Activated effector memory CD4-positive, alpha-beta T cell treated with Interleukin-2 at 50 U/mL for 16 hours (primary cell): ENCODE measurements at regions not wholly inside any gene's neighbourhood (a gene's known extent, or its start where the extent isn't known, plus 50 kb on each side); places are given as distances from the start of the nearest gene placed in this dataset.

Experiments used
- DNase-seq: peaks from one replicate; pipeline ENCODE4 v3.0.0-alpha.2; 2020

- DNase-seq = no peak
Measured at GRCh38 chr2:181354626-181355025, 102.6 kb upstream of the ITGA4 start.

GRCh38 chr2:181356526-181357130 lies 100.6 kb upstream of the ITGA4 start:
- no peak for DNase-seq

GRCh38 chr2:181357979-181358378 lies 99.2 kb upstream of the ITGA4 start:
- DNase-seq = no peak

- no peak for DNase-seq
Measured at GRCh38 chr2:181362561-181362960, 94.6 kb upstream of the ITGA4 start.

- DNase-seq = no peak
Measured at GRCh38 chr2:181363164-181363563, 94.0 kb upstream of the ITGA4 start.

GRCh38 chr2:181364492-181365170 lies 92.6 kb upstream of the ITGA4 start:
- no peak for DNase-seq

- DNase-seq = no peak
Measured at GRCh38 chr2:181366675-181367175, 90.5 kb upstream of the ITGA4 start.

GRCh38 chr2:181367411-181367810 lies 89.8 kb upstream of the ITGA4 start:
- DNase-seq = no peak

GRCh38 chr2:181367906-181368435 lies 89.2 kb upstream of the ITGA4 start:
- no peak for DNase-seq

- DNase-seq = no peak
Measured at GRCh38 chr2:181370126-181370525, 87.1 kb upstream of the ITGA4 start.

- DNase-seq = no peak
Measured at GRCh38 chr2:181371195-181371594, 86.0 kb upstream of the ITGA4 start.

GRCh38 chr2:181371782-181372645 lies 85.2 kb upstream of the ITGA4 start:
- no peak for DNase-seq

- no peak for DNase-seq
Measured at GRCh38 chr2:181372646-181373040, 84.5 kb upstream of the ITGA4 start.

- DNase-seq = no peak
Measured at GRCh38 chr2:181374781-181375675, 82.2 kb upstream of the ITGA4 start.

GRCh38 chr2:181376442-181376841 lies 80.7 kb upstream of the ITGA4 start:
- DNase-seq = no peak

GRCh38 chr2:181376999-181377398 lies 80.2 kb upstream of the ITGA4 start:
- no peak for DNase-seq

GRCh38 chr2:181378491-181378890 lies 78.7 kb upstream of the ITGA4 start:
- DNase-seq = no peak

GRCh38 chr2:181380581-181380980 lies 76.6 kb upstream of the ITGA4 start:
- no peak for DNase-seq

GRCh38 chr2:181384923-181385322 lies 72.3 kb upstream of the ITGA4 start:
- DNase-seq = no peak

GRCh38 chr2:181389524-181389923 lies 67.7 kb upstream of the ITGA4 start:
- DNase-seq = no peak

- DNase-seq = no peak
Measured at GRCh38 chr2:181393472-181393871, 63.7 kb upstream of the ITGA4 start.

- no peak for DNase-seq
Measured at GRCh38 chr2:181394741-181395437, 62.3 kb upstream of the ITGA4 start.
